ENCODE measurements at regions not wholly inside any gene's neighbourhood (a gene's known extent, or its start where the extent isn't known, plus 50 kb on each side); places are given as distances from the start of the nearest gene placed in this dataset.
"Not testable (repeated sequence)": the region's sequence is repeated elsewhere in the genome, so short reads cannot be mapped to it uniquely, and the experiment has no call there.

GRCh38 chr15:85255502-85255901 lies 124.9 kb upstream of the AKAP13 start:
- not testable (repeated sequence) for ATAC-seq (ENCODE audit: insufficient number of reproducible peaks, low FRiP score, low read depth); DNase-seq (ENCODE audit: low spot score); H3K4me3 ChIP-seq; H3K27me3 ChIP-seq (replicated peaks; ENCODE audit: insufficient read depth); H3K36me3 ChIP-seq; H3K27ac ChIP-seq; H3K9me3 ChIP-seq
- H3K4me1 ChIP-seq (ENCODE audit: control insufficient read depth in 1 of 2, low read depth in 2 of 2) = peaks cover 3 to 16% of the 10 kb centered on the region in 2 donors

DNA sequence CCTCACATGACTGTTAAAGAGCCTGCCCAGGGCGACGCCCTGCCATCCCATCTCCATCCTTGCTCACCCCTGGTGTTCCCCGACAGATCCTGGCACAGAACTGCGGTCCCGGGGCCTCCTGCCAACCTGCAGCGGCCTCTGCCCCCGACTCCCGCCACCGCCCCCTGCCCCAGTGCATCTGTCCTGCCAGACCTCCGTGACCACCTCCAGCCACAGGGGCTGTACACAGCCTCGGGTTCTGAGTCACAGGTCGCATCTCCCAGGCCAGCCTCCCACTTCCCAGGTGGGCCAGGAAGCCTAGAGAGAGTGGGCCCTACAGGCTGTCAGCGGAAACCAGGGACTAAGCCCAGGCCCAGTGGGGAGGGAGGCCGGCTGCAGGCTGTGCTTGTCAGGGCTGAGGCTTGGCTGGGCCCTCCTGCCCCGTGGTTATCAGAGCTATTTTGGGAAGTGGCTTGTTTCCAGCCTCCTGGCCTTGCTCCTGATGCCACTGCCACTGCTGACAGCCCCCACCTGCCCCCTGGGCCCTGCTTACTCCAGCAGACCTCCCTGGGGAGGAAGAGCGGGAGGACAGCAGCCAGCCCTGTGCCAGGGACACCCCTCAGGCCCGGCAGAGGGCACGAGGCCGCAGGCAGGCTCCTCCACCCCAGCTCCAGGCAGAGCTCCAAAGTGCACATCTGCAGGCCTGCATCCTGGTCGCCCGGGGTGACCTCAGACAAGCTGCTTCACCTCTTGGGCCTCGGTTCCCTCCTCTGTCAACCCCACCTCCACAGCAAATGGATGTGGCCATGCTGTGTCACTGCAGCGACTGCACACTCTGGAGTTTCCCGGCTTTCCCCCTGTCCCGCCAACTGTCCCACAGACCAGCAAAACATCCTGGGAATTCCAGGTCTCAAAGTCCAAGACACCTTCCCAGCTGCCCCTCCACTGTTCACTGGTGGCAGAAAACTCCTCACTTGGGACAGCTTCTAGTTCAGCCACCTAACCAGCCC lies 124.1 kb upstream of the AKAP13 start:
- not testable (repeated sequence) for ATAC-seq (ENCODE audit: insufficient number of reproducible peaks, low FRiP score, low read depth); H3K9me3 ChIP-seq; DNase-seq (ENCODE audit: low spot score); H3K36me3 ChIP-seq; H3K4me3 ChIP-seq; H3K27me3 ChIP-seq (replicated peaks; ENCODE audit: insufficient read depth)
- Histone ChIP-seq H3K27ac (peak overlapping the region in 1 of 2 donors; percentile 38), H3K4me1 (ENCODE audit: control insufficient read depth in 1 of 2, low read depth in 2 of 2) (peaks cover 3 to 16% of the 10 kb centered on the region in 2 donors)

GRCh38 chr15:85258062-85258445 lies 122.3 kb upstream of the AKAP13 start:
- not testable (repeated sequence) for DNase-seq (ENCODE audit: low spot score); H3K9me3 ChIP-seq

DNA sequence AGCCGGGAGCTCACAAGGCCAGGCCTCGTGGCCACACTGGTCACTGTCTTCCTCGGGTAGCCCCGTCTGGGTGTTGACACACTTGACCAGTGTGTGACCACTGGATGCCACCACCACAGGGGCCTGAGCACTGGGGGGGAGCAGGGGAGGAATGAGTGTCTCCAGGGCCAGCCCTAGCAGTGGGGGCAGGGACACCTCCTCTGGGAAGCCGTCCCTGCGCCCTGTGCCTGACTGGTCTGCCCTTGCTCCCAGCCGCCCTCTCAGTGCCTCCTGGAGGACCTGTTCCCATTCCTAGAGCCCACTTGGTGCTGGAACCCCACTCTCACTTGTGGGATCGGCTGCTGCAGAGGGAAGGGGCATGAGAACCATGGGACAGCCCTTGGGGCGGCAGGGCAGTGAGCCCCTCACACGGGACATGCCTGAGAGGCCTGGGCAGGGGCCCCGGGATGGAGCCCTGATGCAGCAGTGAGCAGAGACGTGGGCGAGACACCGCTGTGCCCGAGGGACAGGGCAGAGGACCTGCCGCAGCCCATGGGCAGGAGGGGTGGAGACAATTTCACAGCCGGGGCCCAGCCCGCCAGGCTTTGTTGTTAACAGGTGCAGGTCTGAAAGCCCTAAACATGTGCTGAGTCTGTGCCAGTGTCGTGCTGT lies 121.7 kb upstream of the AKAP13 start:
- not testable (repeated sequence) for H3K4me3 ChIP-seq; H3K27ac ChIP-seq; DNase-seq (ENCODE audit: low spot score); H3K36me3 ChIP-seq; ATAC-seq (ENCODE audit: insufficient number of reproducible peaks, low FRiP score, low read depth); H3K9me3 ChIP-seq; H3K27me3 ChIP-seq (replicated peaks; ENCODE audit: insufficient read depth)
- H3K4me1 ChIP-seq (ENCODE audit: control insufficient read depth in 1 of 2, low read depth in 2 of 2) = peaks cover 3 to 16% of the 10 kb centered on the region in 2 donors

More at GRCh38 chr15:85258062-85258445, 122.3 kb upstream of the AKAP13 start:
- H3K27ac ChIP-seq; H3K36me3 ChIP-seq; ATAC-seq (ENCODE audit: insufficient number of reproducible peaks, low FRiP score, low read depth); H3K27me3 ChIP-seq (replicated peaks; ENCODE audit: insufficient read depth); H3K4me3 ChIP-seq: not testable (repeated sequence)
- H3K4me1 ChIP-seq (ENCODE audit: control insufficient read depth in 1 of 2, low read depth in 2 of 2) = peaks cover 3 to 16% of the 10 kb centered on the region in 2 donors

- H3K4me3 ChIP-seq; H3K36me3 ChIP-seq; ATAC-seq (ENCODE audit: insufficient number of reproducible peaks, low FRiP score, low read depth); H3K27ac ChIP-seq; DNase-seq (ENCODE audit: low spot score); H3K27me3 ChIP-seq (replicated peaks; ENCODE audit: insufficient read depth); H3K9me3 ChIP-seq: not testable (repeated sequence)
- H3K4me1 ChIP-seq (ENCODE audit: control insufficient read depth in 1 of 2, low read depth in 2 of 2) = peaks cover 3 to 14% of the 10 kb centered on the region in 2 donors
Observed at GRCh38 chr15:85260526-85260925, 119.9 kb upstream of the AKAP13 start.

GRCh38 chr15:85262461-85263055 lies 117.8 kb upstream of the AKAP13 start:
- H3K9me3 ChIP-seq; ATAC-seq (ENCODE audit: insufficient number of reproducible peaks, low FRiP score, low read depth); H3K27ac ChIP-seq; H3K4me1 ChIP-seq (ENCODE audit: control insufficient read depth in 1 of 2, low read depth in 2 of 2); H3K4me3 ChIP-seq; H3K36me3 ChIP-seq; DNase-seq (ENCODE audit: low spot score); H3K27me3 ChIP-seq (replicated peaks; ENCODE audit: insufficient read depth): not testable (repeated sequence)

GRCh38 chr15:85263842-85264440 lies 116.5 kb upstream of the AKAP13 start:
- not testable (repeated sequence) for H3K27me3 ChIP-seq (replicated peaks; ENCODE audit: insufficient read depth); H3K27ac ChIP-seq; H3K36me3 ChIP-seq; H3K4me3 ChIP-seq; H3K4me1 ChIP-seq (ENCODE audit: control insufficient read depth in 1 of 2, low read depth in 2 of 2); ATAC-seq (ENCODE audit: insufficient number of reproducible peaks, low FRiP score, low read depth); DNase-seq (ENCODE audit: low spot score); H3K9me3 ChIP-seq

DNA sequence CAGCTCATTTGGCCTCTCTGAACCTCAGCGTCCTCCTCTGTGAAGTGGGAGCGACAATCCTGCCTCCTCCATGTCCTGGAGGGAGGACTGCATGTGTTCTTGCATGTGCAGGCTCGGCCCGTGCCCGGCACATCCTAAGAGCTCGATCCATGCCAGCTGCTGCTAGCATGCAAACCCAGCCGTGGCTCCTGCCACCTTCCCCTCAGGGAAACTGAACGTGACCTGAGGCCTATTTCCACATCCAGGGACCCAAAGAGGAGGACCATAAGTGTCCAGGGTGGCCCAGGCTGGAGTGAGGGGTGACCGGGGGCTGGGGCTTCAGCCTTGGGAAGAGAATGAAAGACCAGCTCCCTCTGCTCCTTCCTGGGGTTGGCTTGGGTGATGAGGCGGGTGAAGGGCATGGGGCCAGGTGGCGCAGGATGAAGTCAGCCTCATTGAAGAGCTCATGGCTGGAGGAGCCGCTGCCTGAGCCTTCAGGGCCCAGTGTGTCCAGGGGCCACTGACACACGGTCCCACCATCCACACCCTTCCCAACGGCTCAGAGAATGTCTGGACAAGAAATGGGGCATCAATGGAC lies 115.7 kb upstream of the AKAP13 start:
- not testable (repeated sequence) for ATAC-seq (ENCODE audit: insufficient number of reproducible peaks, low FRiP score, low read depth); H3K4me1 ChIP-seq (ENCODE audit: control insufficient read depth in 1 of 2, low read depth in 2 of 2); H3K9me3 ChIP-seq; H3K36me3 ChIP-seq; H3K27ac ChIP-seq; H3K4me3 ChIP-seq; DNase-seq (ENCODE audit: low spot score); H3K27me3 ChIP-seq (replicated peaks; ENCODE audit: insufficient read depth)

GRCh38 chr15:85267158-85267857 lies 113.1 kb upstream of the AKAP13 start:
- not testable (repeated sequence) for H3K27ac ChIP-seq; H3K27me3 ChIP-seq (replicated peaks; ENCODE audit: insufficient read depth); H3K4me3 ChIP-seq; H3K9me3 ChIP-seq; H3K36me3 ChIP-seq; H3K4me1 ChIP-seq (ENCODE audit: control insufficient read depth in 1 of 2, low read depth in 2 of 2); DNase-seq (ENCODE audit: low spot score); ATAC-seq (ENCODE audit: insufficient number of reproducible peaks, low FRiP score, low read depth)

All from thoracic aorta (tissue), 2 donors.